ENCODE measurements at regions not wholly inside any gene's neighbourhood (a gene's known extent, or its start where the extent isn't known, plus 50 kb on each side); places are given as distances from the start of the nearest gene placed in this dataset.

- no peak for TF ChIP-seq FOXM1 (IDR thresholded peaks at IDR 0.05; ENCODE audit: borderline replicate concordance, low read depth)
- TF ChIP-seq TAF1 (IDR thresholded peaks at IDR 0.05; ENCODE audit: low read depth): no peak
- no peak for TF ChIP-seq NFIC (IDR thresholded peaks at IDR 0.05)
- no peak for TF ChIP-seq TEAD4 (IDR thresholded peaks at IDR 0.05)
- no peak for TF ChIP-seq REST (IDR thresholded peaks at IDR 0.05; ENCODE audit: low read depth)
Observed at GRCh38 chr6:67362976-67363375, 1272.1 kb upstream of the ADGRB3 start.
